AG04449 (cell line): ENCODE measurements at regions not wholly inside any gene's neighbourhood (a gene's known extent, or its start where the extent isn't known, plus 50 kb on each side); places are given as distances from the start of the nearest gene placed in this dataset.

Experiments used
- CTCF ChIA-PET: fragments of 350-600 bp; formaldehyde crosslinking; extraction: SDS; loops from one replicate; lab custom pipeline; 2021; ENCODE audit warnings: antibody characterized with exemption; lab: Yijun Ruan, JAX
- POLR2A ChIA-PET: fragments of 400-600, 350-600 bp; formaldehyde crosslinking; extraction: SDS; loops from one replicate; lab custom pipeline; 2020; ENCODE audit warnings: antibody characterized with exemption, inconsistent platforms; lab: Yijun Ruan, JAX
- DNase-seq: peaks from one replicate; pipeline ENCODE4 v3.0.0-alpha.2; 2010; ENCODE audit warnings: low read depth, low spot score
- H3K4me3 ChIP-seq: 2 replicates; pipeline ENCODE4 v1.5.1; 2011; ENCODE audit warnings: low read depth, mild to moderate bottlenecking, control low read depth, low read length
- TF ChIP-seq, protein P1 (sequence below): IDR thresholded peaks from one replicate; pipeline ENCODE4 v1.5.1; 2011; ENCODE audit warnings: mild to moderate bottlenecking, moderate library complexity, low read length, control low read depth, inconsistent platforms; ENCODE audit not compliant: insufficient read depth; ENCODE audit errors: missing control alignments

DNA sequence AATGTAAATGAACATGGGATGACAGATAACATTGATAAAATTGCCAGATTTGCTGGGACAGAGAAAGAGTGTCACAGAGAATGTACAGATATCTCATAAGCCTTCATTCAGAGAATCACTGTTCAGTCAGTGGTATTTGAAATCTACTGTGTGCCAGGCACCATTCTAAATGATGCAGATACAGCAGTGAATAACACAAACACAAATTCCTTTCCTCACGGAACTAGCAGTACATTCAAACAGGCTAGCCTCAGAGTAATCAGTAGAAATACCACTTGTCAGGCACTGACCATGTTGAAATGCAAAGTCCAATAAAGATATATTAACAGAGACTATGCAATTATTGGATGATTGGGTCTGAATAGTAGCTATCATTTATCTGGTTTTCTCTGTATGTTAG, 211.0 kb downstream of the RDH14 start:
- DNase-seq = no peak
- TF ChIP-seq, protein P1, sequence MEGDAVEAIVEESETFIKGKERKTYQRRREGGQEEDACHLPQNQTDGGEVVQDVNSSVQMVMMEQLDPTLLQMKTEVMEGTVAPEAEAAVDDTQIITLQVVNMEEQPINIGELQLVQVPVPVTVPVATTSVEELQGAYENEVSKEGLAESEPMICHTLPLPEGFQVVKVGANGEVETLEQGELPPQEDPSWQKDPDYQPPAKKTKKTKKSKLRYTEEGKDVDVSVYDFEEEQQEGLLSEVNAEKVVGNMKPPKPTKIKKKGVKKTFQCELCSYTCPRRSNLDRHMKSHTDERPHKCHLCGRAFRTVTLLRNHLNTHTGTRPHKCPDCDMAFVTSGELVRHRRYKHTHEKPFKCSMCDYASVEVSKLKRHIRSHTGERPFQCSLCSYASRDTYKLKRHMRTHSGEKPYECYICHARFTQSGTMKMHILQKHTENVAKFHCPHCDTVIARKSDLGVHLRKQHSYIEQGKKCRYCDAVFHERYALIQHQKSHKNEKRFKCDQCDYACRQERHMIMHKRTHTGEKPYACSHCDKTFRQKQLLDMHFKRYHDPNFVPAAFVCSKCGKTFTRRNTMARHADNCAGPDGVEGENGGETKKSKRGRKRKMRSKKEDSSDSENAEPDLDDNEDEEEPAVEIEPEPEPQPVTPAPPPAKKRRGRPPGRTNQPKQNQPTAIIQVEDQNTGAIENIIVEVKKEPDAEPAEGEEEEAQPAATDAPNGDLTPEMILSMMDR = no peak
- no peak overlapping the region for H3K4me3 ChIP-seq
- POLR2A ChIA-PET = no interaction called here
- CTCF ChIA-PET = interaction anchor here (0.9 kb wide), 1 partner anchor 28 kb away, joined by 3 read pairs; no protein-coding TSS in a partner anchor

DNA sequence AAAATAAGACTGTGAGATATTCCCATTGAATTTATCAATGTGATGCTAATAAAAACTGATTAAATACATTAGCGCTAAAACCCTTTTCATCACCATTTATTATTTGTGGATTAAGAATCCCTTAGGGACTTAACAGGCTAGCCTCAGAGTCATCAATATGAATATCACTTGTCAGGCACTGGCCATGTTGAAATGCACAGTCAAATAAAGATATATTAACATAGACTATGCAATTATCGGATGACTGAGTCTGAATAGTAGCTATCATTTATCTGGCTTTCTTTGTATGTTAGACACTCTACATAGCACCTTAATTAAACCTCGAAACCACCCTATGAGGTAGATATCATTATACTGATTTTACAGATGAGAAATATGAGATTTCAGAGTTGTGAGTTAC, 213.6 kb downstream of the RDH14 start:
- no peak for DNase-seq
- ChIA-PET CTCF (no interaction called here), POLR2A (no interaction called here)
- H3K4me3 ChIP-seq = no peak overlapping the region
- TF ChIP-seq, protein P1 = no peak

DNA sequence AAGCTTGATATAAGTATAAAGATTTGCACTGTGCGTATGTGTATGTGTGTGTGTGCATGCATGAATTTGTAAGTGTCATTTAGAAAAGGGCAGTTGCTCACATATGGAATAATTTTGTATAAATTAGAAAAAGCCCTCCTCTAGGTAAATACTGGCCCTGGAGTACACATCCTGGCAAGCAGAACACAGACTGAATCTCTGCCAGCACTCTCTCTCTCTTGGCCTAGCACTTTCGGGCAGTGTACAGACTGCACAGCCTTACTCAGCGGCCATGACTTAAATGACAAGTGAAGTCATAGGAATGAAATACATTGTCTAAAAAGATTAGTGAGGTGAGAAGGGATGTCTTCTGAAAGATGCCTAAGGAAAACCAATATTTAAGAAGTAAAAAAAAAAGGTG, 214.1 kb downstream of the RDH14 start:
- no peak overlapping the region for H3K4me3 ChIP-seq
- ChIA-PET CTCF (interaction anchor here (0.8 kb wide), 1 partner anchor 31 kb away, joined by 3 read pairs; no protein-coding TSS in a partner anchor), POLR2A (no interaction called here)
- no peak for DNase-seq
- TF ChIP-seq, protein P1 = no peak

DNA sequence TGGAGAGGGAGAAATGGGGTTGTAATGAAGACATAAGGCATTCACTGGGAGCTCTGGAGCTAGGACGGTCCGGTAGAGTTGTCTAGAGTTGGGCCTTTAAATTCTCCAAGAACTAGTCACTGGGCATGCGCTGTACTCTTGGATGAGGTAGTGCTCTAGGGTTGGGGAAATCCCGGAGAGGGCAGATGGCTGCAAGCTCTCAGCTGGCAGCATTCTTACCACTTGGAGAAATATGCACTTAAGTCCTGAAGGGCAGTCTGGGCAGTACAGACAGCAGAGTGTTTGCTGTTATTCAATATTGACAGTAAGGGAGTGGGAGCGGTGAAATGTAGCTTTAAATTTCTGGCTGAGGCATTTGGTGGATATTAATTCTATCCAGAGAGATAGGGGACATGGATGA, 214.6 kb downstream of the RDH14 start:
- CTCF ChIA-PET = interaction anchor here (0.8 kb wide), 1 partner anchor 32 kb away, joined by 3 read pairs; no protein-coding TSS in a partner anchor
- TF ChIP-seq, protein P1 = no peak
- POLR2A ChIA-PET = no interaction called here
- no peak overlapping the region for H3K4me3 ChIP-seq
- DNase-seq = peak; percentile 34

DNA sequence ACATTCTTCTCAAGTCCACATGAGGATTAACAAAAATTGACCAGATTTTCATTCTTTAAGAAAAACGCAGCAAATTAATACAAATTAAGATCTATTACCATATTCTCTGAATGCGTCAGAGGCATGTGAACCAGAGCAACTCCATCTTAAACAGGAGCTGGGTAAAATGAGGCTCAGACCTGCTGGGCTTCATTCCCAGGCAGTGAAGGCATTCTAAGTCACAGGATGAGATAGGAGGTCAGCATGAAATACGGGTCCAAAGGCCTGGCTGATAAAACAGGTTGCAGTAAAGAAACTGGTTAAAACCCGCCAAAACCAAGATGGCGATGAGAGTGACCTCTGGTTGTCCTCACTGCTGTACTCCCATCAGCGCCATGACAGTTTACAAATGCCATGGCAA, 217.6 kb downstream of the RDH14 start:
- DNase-seq = no peak
- CTCF ChIA-PET = no interaction called here
- TF ChIP-seq, protein P1 = no peak
- POLR2A ChIA-PET = no interaction called here
- H3K4me3 ChIP-seq = no peak overlapping the region

DNA sequence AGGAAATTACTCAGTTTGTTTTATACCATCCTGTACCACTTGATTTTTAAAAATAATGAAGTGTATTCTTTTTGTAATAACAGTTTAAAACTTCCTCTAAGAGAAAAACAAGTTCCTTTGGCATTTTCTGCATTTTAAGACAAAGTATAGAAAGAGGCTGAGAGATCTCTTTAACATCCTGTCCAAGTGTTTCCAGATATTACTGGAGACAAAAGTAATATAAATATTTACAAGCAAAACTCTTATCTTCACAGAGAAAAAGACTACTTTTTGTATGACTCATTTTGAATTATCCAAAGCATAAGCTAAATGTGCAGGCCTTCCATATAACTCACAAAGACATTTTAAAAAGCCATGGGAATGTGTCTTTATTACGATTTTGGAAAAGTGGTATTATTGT, 221.1 kb downstream of the RDH14 start:
- CTCF ChIA-PET = interaction anchor here (2.2 kb wide), 1 partner anchor 38 kb away, joined by 5 read pairs; no protein-coding TSS in a partner anchor
- no peak overlapping the region for H3K4me3 ChIP-seq
- TF ChIP-seq, protein P1 = no peak
- POLR2A ChIA-PET = no interaction called here
- DNase-seq = no peak
